Ishikawa (cell line): ENCODE measurements at regions not wholly inside any gene's neighbourhood (a gene's known extent, or its start where the extent isn't known, plus 50 kb on each side); places are given as distances from the start of the nearest gene placed in this dataset.

Source experiments
- CREB1 ChIP-seq: IDR thresholded peaks from 2 replicates; pipeline ENCODE4 v1.6.1; 2012; ENCODE audit warnings: low read depth
- EGR1 ChIP-seq: IDR thresholded peaks from 2 replicates; pipeline ENCODE4 v1.6.1; 2012
- EP300 ChIP-seq: IDR thresholded peaks from 2 replicates; pipeline ENCODE4 v1.6.1; 2012; ENCODE audit warnings: borderline replicate concordance
- FOXM1 ChIP-seq: IDR thresholded peaks from 2 replicates; pipeline ENCODE4 v1.6.1; 2012; ENCODE audit warnings: low read depth, borderline replicate concordance
- MAX ChIP-seq: IDR thresholded peaks from 2 replicates; pipeline ENCODE4 v1.6.1; 2012
- TAF1 ChIP-seq: IDR thresholded peaks from 2 replicates; pipeline ENCODE4 v1.6.1; 2012; ENCODE audit warnings: low read depth, mild to moderate bottlenecking
- TEAD4 ChIP-seq: IDR thresholded peaks from 2 replicates; pipeline ENCODE4 v1.6.1; 2012
- YY1 ChIP-seq: IDR thresholded peaks from 2 replicates; pipeline ENCODE4 v1.6.1; 2012; ENCODE audit warnings: low read depth

- TF ChIP-seq EP300 (no peak), MAX (no peak), TAF1 (no peak), YY1 (no peak), FOXM1 (no peak), EGR1 (no peak), CREB1 (no peak), TEAD4 (no peak)
These were observed 147.2 kb downstream of the RELL1 start for GRCh38 chr4:37538931-37539330.
